Peyer's patch (tissue), 4 donors: ENCODE measurements at regions not wholly inside any gene's neighbourhood (a gene's known extent, or its start where the extent isn't known, plus 50 kb on each side); places are given as distances from the start of the nearest gene placed in this dataset.
"Not testable (repeated sequence)": the region's sequence is repeated elsewhere in the genome, so short reads cannot be mapped to it uniquely, and the experiment has no call there.

Experiments
- DNase-seq, 3 donors: peaks; one replicate each; pipeline ENCODE4 v3.0.0-alpha.2; 2017 to 2019
- H3K27ac ChIP-seq, 4 donors: fragments of 200-600 bp; sonication (generic); one replicate each; pipeline ENCODE4 v1.5.1; 2016 to 2019
- H3K27me3 ChIP-seq, 2 donors: fragments of 200-600 bp; sonication (generic); one replicate each; pipeline ENCODE4 v1.5.1; 2019
- H3K36me3 ChIP-seq, 3 donors: fragments of 200-600 bp; sonication (generic); one replicate each; pipeline ENCODE4 v1.5.1; 2016 to 2019
- H3K4me1 ChIP-seq, 4 donors: fragments of 200-600 bp; sonication (generic); one replicate each; pipeline ENCODE4 v1.5.1; 2016 to 2019
- H3K4me3 ChIP-seq, 4 donors: fragments of 200-600 bp; sonication (generic); 1 replicate in 3 of 4; 2 replicates in 1 of 4; pipeline ENCODE4 v1.5.1; 2016 to 2019; ENCODE audit warnings: mild to moderate bottlenecking in 1 of 4
- H3K9me3 ChIP-seq, 4 donors: fragments of 200-600 bp; sonication (generic); one replicate each; pipeline ENCODE4 v1.5.1; 2016 to 2019; ENCODE audit warnings: mild to moderate bottlenecking in 1 of 4
- POLR2A ChIP-seq, 2 donors: fragments of 450-650 bp; IDR thresholded peaks; one replicate each; pipeline ENCODE4 v1.5.1; 2017; ENCODE audit warnings: antibody characterized with exemption in 2 of 2, mild to moderate bottlenecking in 2 of 2, moderate library complexity in 2 of 2
- TF ChIP-seq, protein P1 (sequence below), 6 experiments: fragments of 450-650 bp in 4 of 6; fragments of 200-600 bp in 2 of 6; sonication (generic) in 1 of 6; IDR thresholded peaks; one replicate each; pipeline ENCODE4 v1.5.1; 2017 to 2019; ENCODE audit warnings: antibody characterized with exemption in 6 of 6, mild to moderate bottlenecking in 3 of 6, moderate library complexity in 1 of 6

DNA sequence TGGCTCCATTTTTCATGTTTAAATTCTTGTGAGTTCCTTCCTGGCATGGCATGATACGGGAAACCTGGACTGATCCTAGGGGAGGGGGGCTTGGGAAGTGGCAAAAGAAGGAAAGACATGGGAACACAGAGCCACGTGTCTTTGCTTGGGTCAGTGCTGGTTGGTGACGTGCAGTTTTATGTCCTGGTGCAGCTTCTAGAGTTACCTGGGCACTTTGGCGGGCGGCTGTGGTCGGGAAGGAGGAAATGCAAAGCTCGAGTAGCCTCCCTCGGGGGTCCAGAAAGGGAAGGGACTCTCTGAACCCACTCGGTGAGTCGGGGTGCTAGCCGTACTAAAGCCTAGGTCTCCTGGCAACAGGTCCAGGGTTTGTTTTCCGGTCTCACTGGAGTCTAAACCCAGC is 94.6 kb downstream of the APOB start:
- Histone ChIP-seq H3K4me3 (no peak overlapping the region), H3K4me1 (no peaks in the 10 kb centered on the region), H3K36me3 (no peaks in the 10 kb centered on the region), H3K27me3 (no peaks in the 10 kb centered on the region), H3K9me3 (no peaks in the 10 kb centered on the region), H3K27ac (no peak overlapping the region)
- TF ChIP-seq, protein P1, sequence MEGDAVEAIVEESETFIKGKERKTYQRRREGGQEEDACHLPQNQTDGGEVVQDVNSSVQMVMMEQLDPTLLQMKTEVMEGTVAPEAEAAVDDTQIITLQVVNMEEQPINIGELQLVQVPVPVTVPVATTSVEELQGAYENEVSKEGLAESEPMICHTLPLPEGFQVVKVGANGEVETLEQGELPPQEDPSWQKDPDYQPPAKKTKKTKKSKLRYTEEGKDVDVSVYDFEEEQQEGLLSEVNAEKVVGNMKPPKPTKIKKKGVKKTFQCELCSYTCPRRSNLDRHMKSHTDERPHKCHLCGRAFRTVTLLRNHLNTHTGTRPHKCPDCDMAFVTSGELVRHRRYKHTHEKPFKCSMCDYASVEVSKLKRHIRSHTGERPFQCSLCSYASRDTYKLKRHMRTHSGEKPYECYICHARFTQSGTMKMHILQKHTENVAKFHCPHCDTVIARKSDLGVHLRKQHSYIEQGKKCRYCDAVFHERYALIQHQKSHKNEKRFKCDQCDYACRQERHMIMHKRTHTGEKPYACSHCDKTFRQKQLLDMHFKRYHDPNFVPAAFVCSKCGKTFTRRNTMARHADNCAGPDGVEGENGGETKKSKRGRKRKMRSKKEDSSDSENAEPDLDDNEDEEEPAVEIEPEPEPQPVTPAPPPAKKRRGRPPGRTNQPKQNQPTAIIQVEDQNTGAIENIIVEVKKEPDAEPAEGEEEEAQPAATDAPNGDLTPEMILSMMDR (IDR thresholded peaks at IDR 0.05) = no peak
- no peak for TF ChIP-seq POLR2A (IDR thresholded peaks at IDR 0.05)
- no peak for DNase-seq

DNA sequence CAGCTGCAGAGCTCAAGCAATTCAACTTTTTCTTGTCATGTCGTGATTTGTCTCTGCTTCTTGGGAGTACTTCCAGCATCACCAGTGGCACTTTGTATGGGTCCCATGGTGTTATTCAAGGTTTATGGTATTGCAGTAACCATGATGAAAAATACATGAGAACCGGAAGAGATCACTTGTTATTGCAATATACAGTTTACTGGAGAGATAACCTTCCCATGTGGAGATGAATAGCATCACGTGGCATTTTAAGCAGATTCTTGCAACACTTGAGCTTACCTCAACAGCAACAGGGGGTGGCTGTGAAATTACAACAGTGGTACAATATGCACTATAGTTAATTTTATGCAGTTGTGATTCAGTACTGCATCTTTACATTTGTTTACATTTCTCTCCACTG is 97.4 kb downstream of the APOB start:
- H3K9me3 ChIP-seq = no peaks in the 10 kb centered on the region
- TF ChIP-seq POLR2A (IDR thresholded peaks at IDR 0.05) = no peak
- TF ChIP-seq, protein P1 (IDR thresholded peaks at IDR 0.05) = no peak
- no peak for DNase-seq
- H3K4me3 ChIP-seq = no peak overlapping the region
- H3K36me3 ChIP-seq = no peaks in the 10 kb centered on the region
- H3K27me3 ChIP-seq = no peaks in the 10 kb centered on the region
- no peaks in the 10 kb centered on the region for H3K4me1 ChIP-seq
- H3K27ac ChIP-seq = no peak overlapping the region

DNA sequence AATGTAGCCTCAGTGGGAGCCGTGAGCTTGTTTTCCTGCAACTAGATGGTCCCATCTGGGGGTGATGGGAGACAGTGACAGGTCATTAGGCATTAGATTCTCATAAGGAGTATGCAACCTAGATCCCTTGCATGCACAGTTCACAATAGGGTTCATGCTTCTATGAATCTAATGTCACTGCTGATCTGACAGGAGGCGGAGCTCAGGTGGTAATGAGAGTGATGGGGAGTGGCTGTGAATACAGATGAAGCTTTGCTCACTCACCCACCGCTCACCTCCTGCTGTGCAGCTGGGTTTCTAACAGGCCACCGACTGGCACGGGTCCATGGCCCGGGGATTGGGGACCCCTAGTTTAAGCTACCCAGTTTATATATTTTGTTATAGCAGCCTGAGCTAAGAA is 100.2 kb downstream of the APOB start:
- not testable (repeated sequence) for H3K4me1 ChIP-seq, H3K27ac ChIP-seq, DNase-seq, H3K36me3 ChIP-seq, H3K27me3 ChIP-seq, H3K9me3 ChIP-seq, H3K4me3 ChIP-seq

DNA sequence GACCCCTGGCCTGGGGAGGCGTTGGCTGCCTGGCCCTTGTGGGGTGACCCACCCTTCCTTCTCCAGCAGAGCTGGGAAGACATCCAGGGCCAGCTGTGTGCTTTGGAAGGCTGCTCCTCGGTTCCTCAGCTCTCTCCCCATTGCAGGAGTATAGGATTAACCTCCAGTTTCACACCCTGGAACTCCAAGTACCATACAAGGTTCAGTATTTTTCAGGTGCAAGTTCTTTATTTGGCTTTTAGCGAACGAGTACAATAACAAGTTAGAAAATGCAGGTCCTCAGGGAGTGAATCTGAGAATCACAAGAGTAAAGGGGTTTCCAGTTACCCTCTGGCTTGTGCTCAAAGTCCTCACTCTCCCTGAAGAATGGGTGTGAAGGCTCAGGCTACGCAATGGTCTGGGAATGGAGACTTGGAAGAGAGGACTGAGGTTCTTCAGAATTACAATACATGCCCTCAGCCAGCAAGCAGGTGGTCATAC is 101.2 kb downstream of the APOB start:
- Histone ChIP-seq H3K4me1 (no peaks in the 10 kb centered on the region), H3K9me3 (no peaks in the 10 kb centered on the region), H3K27me3 (no peaks in the 10 kb centered on the region), H3K36me3 (no peaks in the 10 kb centered on the region), H3K4me3 (no peak overlapping the region), H3K27ac (no peak overlapping the region)
- TF ChIP-seq POLR2A (IDR thresholded peaks at IDR 0.05) = no peak
- TF ChIP-seq, protein P1 (IDR thresholded peaks at IDR 0.05) = no peak
- DNase-seq = no peak

DNA sequence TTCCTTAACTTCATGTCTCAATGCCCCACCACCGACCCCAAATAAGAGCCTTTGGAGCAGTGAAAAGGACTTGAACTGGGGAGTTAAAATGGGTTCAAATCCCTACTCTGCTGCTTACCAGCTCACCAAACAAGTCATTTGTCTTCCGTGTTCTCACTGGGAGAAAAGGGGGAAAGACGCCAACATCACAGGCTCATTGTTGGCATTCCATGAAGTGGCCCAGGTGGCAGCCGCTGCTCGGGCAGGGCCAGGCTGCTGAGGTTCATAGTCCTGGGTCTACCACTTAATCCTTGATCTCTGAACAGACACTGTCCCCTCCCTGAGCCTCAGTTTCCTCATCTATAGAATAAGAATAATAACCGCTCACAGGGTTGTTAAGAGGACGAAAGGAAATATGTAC is 103.0 kb downstream of the APOB start:
- no peak overlapping the region for H3K4me3 ChIP-seq
- TF ChIP-seq, protein P1 (IDR thresholded peaks at IDR 0.05) = no peak
- no peak for TF ChIP-seq POLR2A (IDR thresholded peaks at IDR 0.05)
- no peaks in the 10 kb centered on the region for H3K36me3 ChIP-seq
- H3K9me3 ChIP-seq = no peaks in the 10 kb centered on the region
- no peaks in the 10 kb centered on the region for H3K4me1 ChIP-seq
- DNase-seq = no peak
- H3K27me3 ChIP-seq = no peaks in the 10 kb centered on the region
- H3K27ac ChIP-seq = no peak overlapping the region

DNA sequence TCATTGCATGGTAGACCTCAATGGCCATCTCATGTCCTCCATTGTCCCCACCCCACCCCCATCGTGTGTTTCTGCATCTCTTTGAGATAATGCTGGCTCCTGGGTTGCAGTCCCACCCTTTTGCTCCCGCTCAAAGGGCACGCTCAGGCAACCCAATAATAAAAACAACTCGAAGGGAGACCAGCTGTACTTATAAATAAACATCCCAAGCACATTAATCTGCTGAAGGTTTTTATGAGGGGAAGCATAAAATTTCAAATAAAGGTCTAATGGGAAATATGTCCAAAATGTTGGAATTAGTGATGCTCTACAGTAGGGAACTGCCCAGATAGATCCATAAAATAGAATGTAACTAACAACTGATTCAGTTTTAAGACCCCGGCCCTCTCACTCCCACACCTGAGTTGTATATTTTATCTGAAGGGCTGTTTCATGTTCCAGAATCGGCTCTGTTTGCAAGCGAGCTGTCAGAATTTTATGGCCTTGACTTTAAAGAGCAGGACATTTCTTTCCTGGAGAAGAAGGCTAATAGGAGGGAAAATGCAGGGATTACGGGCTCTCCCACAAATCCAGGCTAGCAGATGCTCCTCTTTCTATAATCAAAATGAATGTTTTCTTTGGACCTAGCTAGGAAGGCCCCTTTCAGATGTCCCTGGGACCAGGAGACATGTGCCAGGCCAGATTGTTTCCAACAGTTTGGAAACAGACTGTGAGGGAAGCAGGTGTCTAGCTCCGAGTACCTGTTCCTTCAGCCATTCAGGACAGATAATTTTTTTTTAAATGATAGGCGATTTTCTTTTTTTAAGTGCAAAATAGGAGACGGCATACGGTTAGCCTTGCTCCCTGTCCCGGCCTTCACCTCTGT is 103.7 kb downstream of the APOB start:
- Histone ChIP-seq H3K27me3 (no peaks in the 10 kb centered on the region), H3K4me3 (no peak overlapping the region), H3K9me3 (no peaks in the 10 kb centered on the region), H3K36me3 (no peaks in the 10 kb centered on the region), H3K27ac (no peak overlapping the region), H3K4me1 (no peaks in the 10 kb centered on the region)
- TF ChIP-seq POLR2A (IDR thresholded peaks at IDR 0.05) = no peak
- TF ChIP-seq, protein P1 (IDR thresholded peaks at IDR 0.05) = no peak
- DNase-seq = no peak
